Right hindlimb (tissue), 1 donor: ENCODE measurements at regions not wholly inside any gene's neighbourhood (a gene's known extent, or its start where the extent isn't known, plus 50 kb on each side); places are given as distances from the start of the nearest gene placed in this dataset.
"Not testable (repeated sequence)": the region's sequence is repeated elsewhere in the genome, so short reads cannot be mapped to it uniquely, and the experiment has no call there.

Experiments
- DNase-seq: peaks from one replicate; pipeline ENCODE4 v3.0.0-alpha.2; 2018

- no peak for DNase-seq
Observed at GRCh38 chr12:58316926-58317325, 375.6 kb downstream of the ATP23 start.

- DNase-seq: no peak
Observed at GRCh38 chr12:58321414-58321813, 380.0 kb downstream of the ATP23 start.

- DNase-seq: no peak
Observed at GRCh38 chr12:58323676-58324075, 382.3 kb downstream of the ATP23 start.

GRCh38 chr12:58325561-58325960 is 384.2 kb downstream of the ATP23 start:
- no peak for DNase-seq

GRCh38 chr12:58326534-58326933 is 385.2 kb downstream of the ATP23 start:
- DNase-seq: no peak

- DNase-seq: not testable (repeated sequence)
Observed at GRCh38 chr12:58336581-58337242, 395.3 kb downstream of the ATP23 start.

- DNase-seq: not testable (repeated sequence)
Observed at GRCh38 chr12:58337539-58337938, 396.2 kb downstream of the ATP23 start.

GRCh38 chr12:58341791-58342190 is 400.4 kb downstream of the ATP23 start:
- no peak for DNase-seq

GRCh38 chr12:58342736-58343135 is 401.4 kb downstream of the ATP23 start:
- DNase-seq: no peak

GRCh38 chr12:58346032-58346632 is 404.8 kb downstream of the ATP23 start:
- no peak for DNase-seq

- DNase-seq: no peak
Observed at GRCh38 chr12:58347188-58347587, 405.8 kb downstream of the ATP23 start.

GRCh38 chr12:58347691-58348090 is 406.3 kb downstream of the ATP23 start:
- DNase-seq: no peak

GRCh38 chr12:58349161-58349560 is 407.8 kb downstream of the ATP23 start:
- DNase-seq: no peak

- no peak for DNase-seq
Observed at GRCh38 chr12:58356794-58357193, 415.4 kb downstream of the ATP23 start.

GRCh38 chr12:58357511-58357910 is 416.1 kb downstream of the ATP23 start:
- DNase-seq: peak; percentile 37

- DNase-seq: no peak
Observed at GRCh38 chr12:58358369-58358768, 417.0 kb downstream of the ATP23 start.

- DNase-seq: peak; percentile 88
Observed at GRCh38 chr12:58359084-58359483, 417.7 kb downstream of the ATP23 start.

GRCh38 chr12:58361056-58361455 is 419.7 kb downstream of the ATP23 start:
- peak; percentile 38 for DNase-seq

GRCh38 chr12:58363971-58364370 is 422.6 kb downstream of the ATP23 start:
- no peak for DNase-seq

GRCh38 chr12:58364389-58365086 is 423.2 kb downstream of the ATP23 start:
- no peak for DNase-seq

GRCh38 chr12:58365087-58365390 is 423.7 kb downstream of the ATP23 start:
- no peak for DNase-seq

- no peak for DNase-seq
Observed at GRCh38 chr12:58367041-58367440, 425.7 kb downstream of the ATP23 start.

GRCh38 chr12:58368001-58368400 is 426.6 kb downstream of the ATP23 start:
- DNase-seq: no peak

- no peak for DNase-seq
Observed at GRCh38 chr12:58369576-58369975, 428.2 kb downstream of the ATP23 start.
